Pancreas (tissue), 10 donors: ENCODE measurements at regions not wholly inside any gene's neighbourhood (a gene's known extent, or its start where the extent isn't known, plus 50 kb on each side); places are given as distances from the start of the nearest gene placed in this dataset.
A peak's percentile ranks its signal among the peaks of the same experiment; 100 is the strongest.

Experiments used
- ATAC-seq, 4 donors: fragments of 200-7000 bp; cut with Tn5 transposase; one replicate each; pipeline versions ENCODE4 v1.8.0 to v1.9.1; 2020; ENCODE audit warnings: mild to moderate bottlenecking in 4 of 4, moderate library complexity in 4 of 4
- DNase-seq, 6 donors: peaks; one replicate each; pipeline ENCODE4 v3.0.0-alpha.2; 2020
- FAIRE-seq: peaks from 2 replicates; lab custom pipeline; 2012; peaks lifted over from hg19 to GRCh38; lab: Jason Lieb, UNC
- H3K27ac ChIP-seq, 4 donors: fragments of 200-600 bp; sonication (generic); 1 replicate in 3 of 4; 2 replicates in 1 of 4; pipeline versions ENCODE4 v1.5.0 to v1.8.0; 2020
- H3K27me3 ChIP-seq, 4 donors: fragments of 200-600 bp; one replicate each; pipeline ENCODE4 v1.8.0; 2021
- H3K36me3 ChIP-seq, 3 donors: fragments of 200-600 bp; sonication (generic) in 1 of 3; one replicate each; pipeline versions ENCODE4 v1.5.0 to v1.8.0; 2020 to 2021
- H3K4me1 ChIP-seq, 3 donors: fragments of 200-600 bp; one replicate each; pipeline ENCODE4 v1.8.0; 2021
- H3K4me3 ChIP-seq, 4 donors: fragments of 200-600 bp; sonication (generic) in 2 of 4; one replicate each; pipeline versions ENCODE4 v1.5.0 to v1.8.0; 2020 to 2021
- H3K9me3 ChIP-seq, 4 donors: fragments of 200-600 bp; one replicate each; pipeline ENCODE4 v1.8.0; 2021
- CTCF ChIP-seq, 4 donors: fragments of 200-600 bp; sonication (generic) in 3 of 4; IDR thresholded peaks; one replicate each; pipeline versions ENCODE4 v1.5.0 to v1.8.0; 2021; ENCODE audit warnings: antibody characterized with exemption in 4 of 4
- WGBS, 2 donors: extraction: QIAGEN DNeasy Blood & Tissue Kit; methylation state at CpG; one replicate each; pipeline ENCODE4 v1.1.7; 2013; 5-methylcytosine and 5-hydroxymethylcytosine counted together
- intact Hi-C, 3 donors: fragments of 100-400 bp; cut with DNase I; formaldehyde crosslinking; loops; one replicate each; pipeline versions ENCODE4 v1.11.1 to v1.14.2; 2022
- donor health status: healthy with polysubstance abuse.
- donor health status: DM: no; HTN: no; CAD: no; lungs with moderate emphysema.
- donor health status: DM: no; HTN: no; CAD: no.
- donor health status: control.
- donor health status: control.
- donor health status: Bipolar disorder and iron deficiency.
- donor health status: DM: yes; HTN: yes; CAD: no.
- donor health status: DM: no; HTN: no; CAD: no.
- donor health status: DM: no; HTN: no; CAD: no.
- donor health status: DM: yes; HTN: yes; CAD: no.

- Histone ChIP-seq H3K4me1 (no peaks in the 10 kb centered on the region), H3K36me3 (no peaks in the 10 kb centered on the region), H3K27ac (no peak overlapping the region), H3K4me3 (no peak overlapping the region), H3K9me3 (no peaks in the 10 kb centered on the region), H3K27me3 (no peaks in the 10 kb centered on the region)
- ATAC-seq = no peak
- intact Hi-C loops = no loop called here
- FAIRE-seq = no peak
- DNase-seq = no peak
- TF ChIP-seq CTCF (IDR thresholded peaks at IDR 0.05) = no peak
These were observed 190.9 kb upstream of the IL12A start for GRCh38 chr3:159797771-159798170.

GRCh38 chr3:159798951-159799350 lies 189.7 kb upstream of the IL12A start:
- DNase-seq (no peak), ATAC-seq (peak in 1 of 4 donors; percentile 34)
- H3K27ac ChIP-seq = no peak overlapping the region

GRCh38 chr3:159800434-159801155 lies 188.0 kb upstream of the IL12A start:
- FAIRE-seq = no peak

More at GRCh38 chr3:159798951-159799350, 189.7 kb upstream of the IL12A start:
- Histone ChIP-seq H3K9me3 (no peaks in the 10 kb centered on the region), H3K4me1 (no peaks in the 10 kb centered on the region), H3K27me3 (no peaks in the 10 kb centered on the region), H3K36me3 (no peaks in the 10 kb centered on the region), H3K4me3 (no peak overlapping the region)
- no peak for TF ChIP-seq CTCF (IDR thresholded peaks at IDR 0.05)
- no peak for FAIRE-seq
- 46 to 65% methylated on average over 2 of the region's 2 CpGs for WGBS, 2 donors
- intact Hi-C loops = no loop called here

GRCh38 chr3:159802864-159803263 lies 185.8 kb upstream of the IL12A start:
- intact Hi-C loops = loop anchor here in 1 of 3 donors (10.0 kb wide), 1 partner anchor 958 kb away; no protein-coding TSS in a partner anchor
- H3K36me3 ChIP-seq = no peaks in the 10 kb centered on the region
- DNase-seq (no peak), FAIRE-seq (no peak), ATAC-seq (no peak)
- no peaks in the 10 kb centered on the region for H3K4me1 ChIP-seq
- TF ChIP-seq CTCF (IDR thresholded peaks at IDR 0.05) = no peak
- 55 to 72% methylated on average over 2 of the region's 2 CpGs for WGBS, 2 donors
- H3K4me3 ChIP-seq = no peak overlapping the region
- H3K9me3 ChIP-seq = no peaks in the 10 kb centered on the region
- H3K27ac ChIP-seq = no peak overlapping the region
- H3K27me3 ChIP-seq = no peaks in the 10 kb centered on the region

More at GRCh38 chr3:159800434-159801155, 188.0 kb upstream of the IL12A start:
- H3K4me3 ChIP-seq = no peak overlapping the region
- H3K36me3 ChIP-seq = no peaks in the 10 kb centered on the region
- H3K27me3 ChIP-seq = no peaks in the 10 kb centered on the region
- H3K9me3 ChIP-seq = no peaks in the 10 kb centered on the region
- WGBS, 2 donors = 65 to 67% methylated on average over 6 of the region's 6 CpGs
- H3K4me1 ChIP-seq = no peaks in the 10 kb centered on the region
- intact Hi-C loops = loop anchor here in 1 of 3 donors (10.0 kb wide), 1 partner anchor 956 kb away; no protein-coding TSS in a partner anchor
- no peak for DNase-seq
- TF ChIP-seq CTCF (IDR thresholded peaks at IDR 0.05) = no peak
- no peak overlapping the region for H3K27ac ChIP-seq
- no peak for ATAC-seq

- TF ChIP-seq CTCF (IDR thresholded peaks at IDR 0.05) = no peak
- WGBS, 2 donors = 51 to 56% methylated on average over 3 of the region's 3 CpGs
- FAIRE-seq = no peak
- no peaks in the 10 kb centered on the region for H3K36me3 ChIP-seq
- H3K4me3 ChIP-seq = no peak overlapping the region
- intact Hi-C loops = loop anchor here in 1 of 3 donors (10.0 kb wide), 1 partner anchor 959 kb away; no protein-coding TSS in a partner anchor
- no peaks in the 10 kb centered on the region for H3K9me3 ChIP-seq
- no peaks in the 10 kb centered on the region for H3K27me3 ChIP-seq
- H3K27ac ChIP-seq = no peak overlapping the region
- H3K4me1 ChIP-seq = no peaks in the 10 kb centered on the region
- ATAC-seq = no peak
- no peak for DNase-seq
These were observed 185.2 kb upstream of the IL12A start for GRCh38 chr3:159803459-159803858.
